SH-SY5Y (cell line): ENCODE measurements at regions not wholly inside any gene's neighbourhood (a gene's known extent, or its start where the extent isn't known, plus 50 kb on each side); places are given as distances from the start of the nearest gene placed in this dataset.

Source experiments
- GATA2 ChIP-seq: IDR thresholded peaks from 2 replicates; pipeline ENCODE4 v1.6.1; 2011; ENCODE audit warnings: mild to moderate bottlenecking, low read depth, low read length
- GATA3 ChIP-seq: IDR thresholded peaks from 2 replicates; pipeline ENCODE4 v1.6.1; 2011; ENCODE audit warnings: low read depth, mild to moderate bottlenecking, low read length, moderate library complexity

DNA sequence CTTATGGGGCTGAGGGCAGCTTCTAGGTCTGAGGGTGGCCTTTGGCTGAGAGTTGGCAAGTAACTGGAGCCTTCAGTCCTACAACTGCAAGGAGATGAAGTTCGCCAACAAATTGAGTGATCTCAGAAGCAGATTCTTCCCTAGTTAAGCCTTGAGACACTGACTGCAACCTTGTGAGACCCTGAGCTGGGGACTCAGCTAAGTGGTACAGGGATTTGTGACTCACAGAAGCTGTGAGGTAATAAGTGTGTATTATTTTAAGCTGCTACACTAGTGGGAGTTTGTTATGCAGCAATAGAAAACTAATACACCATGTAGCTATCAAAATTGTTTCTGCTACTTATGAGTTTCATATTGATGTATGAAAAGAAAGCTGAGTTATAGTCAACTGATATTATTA, 279.2 kb downstream of the PIK3R1 start:
- TF ChIP-seq GATA2 (no peak), GATA3 (no peak)
